ENCODE measurements at regions not wholly inside any gene's neighbourhood (a gene's known extent, or its start where the extent isn't known, plus 50 kb on each side); places are given as distances from the start of the nearest gene placed in this dataset.

DNA sequence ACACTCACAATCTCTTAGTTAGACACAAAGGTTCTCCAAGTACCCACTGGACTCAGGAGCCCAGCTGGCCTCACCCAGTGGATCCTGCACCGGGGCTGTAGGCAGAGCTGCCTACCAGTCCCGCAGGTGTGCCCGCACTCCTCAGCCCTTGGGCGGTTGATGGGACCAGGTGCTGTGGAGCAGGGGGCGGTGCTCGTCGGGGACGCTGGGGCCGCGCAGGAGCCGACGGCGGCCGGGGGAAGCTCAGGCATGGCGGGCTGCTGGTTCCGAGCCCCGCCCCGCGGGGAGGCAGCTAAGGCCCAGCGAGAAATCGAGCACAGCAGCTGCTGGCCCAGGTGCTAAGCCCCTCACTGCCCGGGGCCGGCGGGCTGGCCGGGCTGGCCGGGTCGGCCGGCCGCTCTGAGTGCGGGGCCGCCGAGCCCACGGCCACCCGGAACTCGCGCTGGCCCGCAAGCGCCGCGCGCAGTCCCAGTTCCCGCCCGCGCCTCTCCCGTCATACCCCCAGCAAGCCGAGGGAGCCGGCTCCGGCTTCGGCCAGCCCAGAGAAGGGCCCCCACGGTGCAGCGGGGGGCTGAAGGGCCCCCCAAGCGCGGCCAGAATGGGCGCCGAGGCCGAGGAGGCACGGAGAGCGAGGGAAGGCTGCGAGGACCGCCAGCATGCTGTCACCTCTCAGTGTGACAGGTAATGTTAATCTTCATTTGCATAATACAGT, 506.8 kb downstream of the LRFN5 start:
- ChIA-PET CTCF (no interaction called here), POLR2A (no interaction called here)
- H3K4me1 ChIP-seq (ENCODE audit: control insufficient read depth, insufficient read depth, low read length), result no peaks in the 10 kb centered on the region
- no peak overlapping the region for H3K27ac ChIP-seq (ENCODE audit: extremely low read depth, low read depth, low read length)
- H3K9me3 ChIP-seq (ENCODE audit: control insufficient read depth, insufficient read depth, low read depth, low read length), result no peaks in the 10 kb centered on the region
- TF ChIP-seq PRDM1 (tag by site-specific recombination; IDR thresholded peaks at IDR 0.05) (no peak), PBX3 (CRISPR knock-in tag; IDR thresholded peaks at IDR 0.05) (no peak), ZNF112 (tag by site-specific recombination; IDR thresholded peaks at IDR 0.05) (no peak), GLIS1 (tag by site-specific recombination; IDR thresholded peaks at IDR 0.05) (no peak), ZNF341 (tag by site-specific recombination; IDR thresholded peaks at IDR 0.05; ENCODE audit: low read depth) (no peak), ZNF37A (tag by site-specific recombination; IDR thresholded peaks at IDR 0.05) (no peak), IKZF3 (tag by site-specific recombination; IDR thresholded peaks at IDR 0.05) (no peak), TCF7L2 (IDR thresholded peaks at IDR 0.05; ENCODE audit: borderline replicate concordance, low read depth, low read length) (no peak), ZNF501 (tag by site-specific recombination; IDR thresholded peaks at IDR 0.05) (no peak), SP2 (tag by site-specific recombination; IDR thresholded peaks at IDR 0.05) (no peak), ZNF302 (tag by site-specific recombination; IDR thresholded peaks at IDR 0.05; ENCODE audit: low read depth) (no peak), ZNF2 (tag by site-specific recombination; IDR thresholded peaks at IDR 0.05) (no peak), MZF1 (tag by site-specific recombination; IDR thresholded peaks at IDR 0.05; ENCODE audit: borderline replicate concordance) (no peak), ZFP37 (tag by site-specific recombination; IDR thresholded peaks at IDR 0.05) (no peak), ZNF530 (tag by site-specific recombination; IDR thresholded peaks at IDR 0.05; ENCODE audit: low read depth) (no peak)
- no peaks in the 10 kb centered on the region for H3K36me3 ChIP-seq (ENCODE audit: control insufficient read depth in 2 of 2, insufficient read depth in 1 of 2, low read length in 2 of 2)
- H3K4me3 ChIP-seq (ENCODE audit: low read depth, low read length), result no peak overlapping the region

DNA sequence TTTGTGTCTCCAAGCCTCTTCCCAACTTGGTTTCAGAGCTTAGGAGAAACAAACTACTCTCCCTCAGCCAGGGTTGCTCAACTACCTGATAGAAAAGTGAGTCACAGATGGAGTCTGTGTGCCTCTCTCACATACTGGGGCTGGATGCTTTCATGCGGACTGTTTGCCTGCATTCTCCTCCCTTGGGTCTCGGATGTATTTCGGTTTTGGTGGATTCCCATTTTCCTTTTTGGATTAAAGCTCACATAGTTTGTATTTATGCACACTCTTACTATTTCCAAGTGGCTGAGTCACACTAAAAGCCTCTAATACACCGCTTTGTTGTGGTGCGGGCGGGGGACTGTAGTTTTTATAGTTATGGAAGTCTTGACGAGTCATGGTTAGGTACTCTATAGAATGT, 505.4 kb downstream of the LRFN5 start:
- no peak overlapping the region for H3K4me3 ChIP-seq (ENCODE audit: low read depth, low read length)
- H3K9me3 ChIP-seq (ENCODE audit: control insufficient read depth, insufficient read depth, low read depth, low read length), result no peaks in the 10 kb centered on the region
- no peaks in the 10 kb centered on the region for H3K4me1 ChIP-seq (ENCODE audit: control insufficient read depth, insufficient read depth, low read length)
- TF ChIP-seq ZNF571 (tag by site-specific recombination; IDR thresholded peaks at IDR 0.05) (no peak), ZNF280C (tag by site-specific recombination; IDR thresholded peaks at IDR 0.05) (no peak), TCF7L2 (IDR thresholded peaks at IDR 0.05; ENCODE audit: borderline replicate concordance, low read depth, low read length) (no peak), ZSCAN16 (tag by site-specific recombination; IDR thresholded peaks at IDR 0.05) (no peak), IKZF3 (tag by site-specific recombination; IDR thresholded peaks at IDR 0.05) (no peak), ZNF514 (tag by site-specific recombination; IDR thresholded peaks at IDR 0.05) (no peak), ZNF133 (tag by site-specific recombination; IDR thresholded peaks at IDR 0.05) (no peak), PBX3 (CRISPR knock-in tag; IDR thresholded peaks at IDR 0.05) (no peak)
- TF ChIP-seq, protein P1, sequence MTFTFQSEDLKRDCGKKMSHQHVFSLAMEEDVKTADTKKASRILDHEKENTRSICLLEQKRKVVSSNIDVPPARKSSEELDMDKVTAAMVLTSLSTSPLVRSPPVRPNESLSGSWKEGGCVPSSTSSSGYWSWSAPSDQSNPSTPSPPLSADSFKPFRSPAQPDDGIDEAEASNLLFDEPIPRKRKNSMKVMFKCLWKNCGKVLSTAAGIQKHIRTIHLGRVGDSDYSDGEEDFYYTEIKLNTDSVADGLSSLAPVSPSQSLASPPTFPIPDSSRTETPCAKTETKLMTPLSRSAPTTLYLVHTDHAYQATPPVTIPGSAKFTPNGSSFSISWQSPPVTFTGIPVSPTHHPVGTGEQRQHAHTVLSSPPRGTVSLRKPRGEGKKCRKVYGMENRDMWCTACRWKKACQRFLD (tag by site-specific recombination; IDR thresholded peaks at IDR 0.05), result no peak
- TF ChIP-seq, protein P2, sequence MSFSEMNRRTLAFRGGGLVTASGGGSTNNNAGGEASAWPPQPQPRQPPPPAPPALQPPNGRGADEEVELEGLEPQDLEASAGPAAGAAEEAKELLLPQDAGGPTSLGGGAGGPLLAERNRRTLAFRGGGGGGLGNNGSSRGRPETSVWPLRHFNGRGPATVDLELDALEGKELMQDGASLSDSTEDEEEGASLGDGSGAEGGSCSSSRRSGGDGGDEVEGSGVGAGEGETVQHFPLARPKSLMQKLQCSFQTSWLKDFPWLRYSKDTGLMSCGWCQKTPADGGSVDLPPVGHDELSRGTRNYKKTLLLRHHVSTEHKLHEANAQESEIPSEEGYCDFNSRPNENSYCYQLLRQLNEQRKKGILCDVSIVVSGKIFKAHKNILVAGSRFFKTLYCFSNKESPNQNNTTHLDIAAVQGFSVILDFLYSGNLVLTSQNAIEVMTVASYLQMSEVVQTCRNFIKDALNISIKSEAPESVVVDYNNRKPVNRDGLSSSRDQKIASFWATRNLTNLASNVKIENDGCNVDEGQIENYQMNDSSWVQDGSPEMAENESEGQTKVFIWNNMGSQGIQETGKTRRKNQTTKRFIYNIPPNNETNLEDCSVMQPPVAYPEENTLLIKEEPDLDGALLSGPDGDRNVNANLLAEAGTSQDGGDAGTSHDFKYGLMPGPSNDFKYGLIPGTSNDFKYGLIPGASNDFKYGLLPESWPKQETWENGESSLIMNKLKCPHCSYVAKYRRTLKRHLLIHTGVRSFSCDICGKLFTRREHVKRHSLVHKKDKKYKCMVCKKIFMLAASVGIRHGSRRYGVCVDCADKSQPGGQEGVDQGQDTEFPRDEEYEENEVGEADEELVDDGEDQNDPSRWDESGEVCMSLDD (tag by site-specific recombination; IDR thresholded peaks at IDR 0.05), result no peak
- no peak overlapping the region for H3K27ac ChIP-seq (ENCODE audit: extremely low read depth, low read depth, low read length)
- H3K36me3 ChIP-seq (ENCODE audit: control insufficient read depth in 2 of 2, insufficient read depth in 1 of 2, low read length in 2 of 2), result no peaks in the 10 kb centered on the region
- POLR2A ChIA-PET, result no interaction called here
- CTCF ChIA-PET, result no interaction called here

Measured in HEK293 (cell line).